K562 (cell line): ENCODE measurements at regions not wholly inside any gene's neighbourhood (a gene's known extent, or its start where the extent isn't known, plus 50 kb on each side); places are given as distances from the start of the nearest gene placed in this dataset.

Experiments used
- ATAC-seq: fragments of 200-7000 bp; cut with Tn5 transposase; 3 replicates; pipeline ENCODE4 v1.9.1; 2020; ENCODE audit warnings: moderate library complexity
- BruUV-seq: library from RNA; stranded (reverse); fragments of 400-500 nt; replicated peaks from 2 replicates; lab custom pipeline; 2021; lab: Mats Ljungman, UMichigan
- CTCF ChIA-PET: fragments of 300-600 bp; formaldehyde crosslinking; extraction: SDS; loops from one replicate; lab custom pipeline; 2021; ENCODE audit warnings: low intra/inter-chr PET ratio; lab: Yijun Ruan, JAX
- POLR2A ChIA-PET: fragments of 300-600, 350-650 bp; sonication (Branson Sonifier 250); formaldehyde crosslinking; extraction: SDS; loops from one replicate; lab custom pipeline; 2021; ENCODE audit warnings: antibody characterized with exemption, inconsistent platforms; lab: Yijun Ruan, JAX
- DNase-seq, 4 experiments: peaks; one replicate each; pipeline versions ENCODE4 v3.0.0 to v3.0.0-alpha.2; 2011 to 2018; ENCODE audit warnings: low spot score in 3 of 4, mixed read lengths in 3 of 4; ENCODE audit errors: extremely low read depth in 1 of 4
- FAIRE-seq: peaks from 2 replicates; lab custom pipeline; 2011; peaks lifted over from hg19 to GRCh38; lab: Jason Lieb, UNC
- H2AFZ ChIP-seq: 2 replicates; pipeline ENCODE4 v1.6.0; 2011; ENCODE audit warnings: low read depth, low read length, control low read depth, inconsistent platforms
- H3K27ac ChIP-seq: fragments of 200-600 bp; 3 replicates; pipeline ENCODE4 v1.8.0; 2011; ENCODE audit warnings: low read depth, mild to moderate bottlenecking, control low read depth, inconsistent platforms, low read length, moderate library complexity, mixed read lengths; ENCODE audit errors: extremely low read depth
- H3K27me3 ChIP-seq, 2 experiments: fragments of 300-600 bp in 1 of 2; 2 replicates in 1 of 2; 3 replicates in 1 of 2; pipeline versions ENCODE4 v1.6.0 to v1.8.0; 2011; ENCODE audit warnings: inconsistent platforms in 2 of 2, low read length in 2 of 2, mild to moderate bottlenecking in 1 of 2, mixed read lengths in 1 of 2, moderate library complexity in 1 of 2; ENCODE audit not compliant: control insufficient read depth in 2 of 2, insufficient read depth in 2 of 2
- H3K36me3 ChIP-seq: fragments of 300-600 bp; 3 replicates; pipeline ENCODE4 v1.8.0; 2011; ENCODE audit warnings: mild to moderate bottlenecking, low read length, inconsistent platforms; ENCODE audit not compliant: control insufficient read depth, insufficient read depth
- H3K4me1 ChIP-seq, 2 experiments: fragments of 200-600 bp in 1 of 2; replicated peaks in 1 of 2; 2 replicates in 1 of 2; 3 replicates in 1 of 2; pipeline versions ENCODE4 v1.5.1 to v1.8.0; 2011; ENCODE audit warnings: inconsistent platforms in 2 of 2, low read length in 2 of 2, mild to moderate bottlenecking in 1 of 2, mixed read lengths in 1 of 2, moderate library complexity in 1 of 2; ENCODE audit not compliant: control insufficient read depth in 2 of 2, insufficient read depth in 2 of 2
- H3K4me2 ChIP-seq: 2 replicates; pipeline ENCODE4 v1.6.1; 2011; ENCODE audit warnings: low read length, control low read depth, inconsistent platforms, mixed read lengths; ENCODE audit not compliant: insufficient read depth
- H3K4me3 ChIP-seq: fragments of 200-600 bp; sonication (generic), shearing (Covaris generic); 2 replicates; pipeline ENCODE4 v1.5.1; 2016; ENCODE audit warnings: control low read depth, inconsistent platforms
- H3K79me2 ChIP-seq: fragments of 200-600 bp; 3 replicates; pipeline ENCODE4 v1.8.0; 2011; ENCODE audit warnings: low read length, inconsistent platforms; ENCODE audit not compliant: control insufficient read depth, insufficient read depth
- H3K9ac ChIP-seq, 2 experiments: 2 replicates each; pipeline versions ENCODE4 v1.6.0 to v1.6.1; 2011; ENCODE audit warnings: low read depth in 2 of 2, low read length in 2 of 2, control low read depth in 1 of 2, inconsistent platforms in 1 of 2, mild to moderate bottlenecking in 1 of 2, mixed read lengths in 1 of 2; ENCODE audit not compliant: insufficient read depth in 1 of 2
- H3K9me1 ChIP-seq: one replicate; pipeline ENCODE4 v1.6.0; 2011; ENCODE audit warnings: inconsistent platforms, mild to moderate bottlenecking, low read length, moderate library complexity; ENCODE audit not compliant: control insufficient read depth, insufficient read depth
- H3K9me3 ChIP-seq: replicated peaks from 2 replicates; pipeline ENCODE4 v1.5.1; 2011; ENCODE audit warnings: low read depth, low read length, inconsistent platforms; ENCODE audit not compliant: control insufficient read depth, insufficient read depth
- H4K20me1 ChIP-seq: replicated peaks from 2 replicates; pipeline ENCODE4 v1.6.1; 2011; ENCODE audit warnings: low read length, inconsistent platforms, mixed read lengths; ENCODE audit not compliant: control insufficient read depth, insufficient read depth
- BMI1 ChIP-seq: fragments of 150-350 bp; IDR thresholded peaks from 2 replicates; pipeline ENCODE4 v1.6.1; 2014; ENCODE audit warnings: low read length
- MTA1 ChIP-seq: fragments of 450-650 bp; IDR thresholded peaks from 2 replicates; pipeline ENCODE4 v1.6.1; 2017; ENCODE audit warnings: borderline replicate concordance
- NCOR1 ChIP-seq: fragments of 450-650 bp; IDR thresholded peaks from 2 replicates; pipeline ENCODE4 v1.6.1; 2016; ENCODE audit warnings: mild to moderate bottlenecking, moderate library complexity
- PRPF4 ChIP-seq: fragments of 200-400 bp; formaldehyde crosslinking; IDR thresholded peaks from one replicate; pipeline ENCODE4 v1.6.1; 2017; ENCODE audit warnings: low read length, low read depth, mild to moderate bottlenecking; ENCODE audit not compliant: insufficient read depth, poor library complexity, severe bottlenecking
- TBP ChIP-seq: optimal IDR thresholded peaks from 2 replicates; pipeline ENCODE3; 2011; ENCODE audit warnings: low read depth, low read length, improper control_type of control experiment
- ZNF274 ChIP-seq: IDR thresholded peaks from 2 replicates; pipeline ENCODE4 v1.6.1; 2011; ENCODE audit warnings: low read depth, mild to moderate bottlenecking, low read length, moderate library complexity, borderline replicate concordance
- ZNF311 ChIP-seq: fragments of 250-450 bp; sonication (Bioruptor Pico); IDR thresholded peaks from 2 replicates; pipeline ENCODE4 v1.4.0; 2020; ENCODE audit warnings: mild to moderate bottlenecking, moderate library complexity
- ZNF444 ChIP-seq: fragments of 250-450 bp; sonication (Bioruptor Pico); IDR thresholded peaks from 2 replicates; pipeline ENCODE4 v1.4.0; 2020; ENCODE audit warnings: mild to moderate bottlenecking, moderate library complexity
- ZNF766 ChIP-seq: fragments of 200-800 bp; sonication (Bioruptor generic); conservative IDR thresholded peaks from 2 replicates; pipeline ENCODE4 v1.6.1; 2016; ENCODE audit warnings: missing genetic modification characterization, missing compliant biosample characterization
- WGBS: fragments of 100-300 bp; shearing (Covaris generic); methylation state at CpG from one replicate; pipeline ENCODE4 v1.1.6; 2016; ENCODE audit warnings: low coverage, mixed read lengths; ENCODE audit not compliant: insufficient coverage; ENCODE audit errors: missing lambda C conversion rate; 5-methylcytosine and 5-hydroxymethylcytosine counted together
- in situ Hi-C: fragments of 300-500 bp; cut with MboI; formaldehyde crosslinking; loops from 4 replicates; pipeline ENCODE4 v1.15.0; 2018; ENCODE audit warnings: inconsistent platforms, mixed read lengths
- intact Hi-C: fragments of 100-400 bp; cut with micrococcal nuclease; formaldehyde crosslinking; loops from 2 replicates; pipeline ENCODE4 v1.14.2; 2022
- TF ChIP-seq, protein P1 (sequence below): IDR thresholded peaks from 2 replicates; pipeline ENCODE4 v1.6.1; 2011; ENCODE audit not compliant: insufficient read length; ENCODE audit errors: extremely low read depth

DNA sequence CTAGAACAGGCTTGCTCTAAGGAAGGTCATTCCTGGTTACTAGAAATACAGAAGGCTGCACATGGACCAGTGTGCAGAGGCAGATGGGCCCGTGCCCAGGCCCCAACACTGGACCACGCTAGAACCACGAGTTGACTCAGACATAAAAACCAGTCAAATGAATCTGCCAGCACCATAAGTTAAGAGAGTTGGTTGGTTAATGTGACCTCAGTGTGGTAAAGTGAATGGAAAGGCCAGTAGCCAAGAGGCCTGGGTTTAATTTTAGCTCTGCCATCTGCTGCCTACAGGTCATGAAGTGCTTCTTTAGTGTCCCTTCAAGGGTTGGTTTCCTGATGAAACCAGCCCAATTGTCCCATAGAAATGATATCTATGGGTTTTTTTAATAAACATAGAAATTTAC, 329.6 kb upstream of the NRP1 start:
- no peak overlapping the region for H3K4me3 ChIP-seq
- H3K27ac ChIP-seq = no peak overlapping the region
- in situ Hi-C loops = no loop called here
- H3K79me2 ChIP-seq = no peaks in the 10 kb centered on the region
- ATAC-seq (no peak), FAIRE-seq (no peak), DNase-seq (no peak)
- POLR2A ChIA-PET = no interaction called here
- TF ChIP-seq ZNF444 (no peak), ZNF311 (CRISPR knock-in tag) (no peak), ZNF766 (CRISPR knock-in tag) (no peak), PRPF4 (no peak), ZNF274 (no peak), TBP (no peak), BMI1 (no peak), MTA1 (no peak), NCOR1 (no peak)
- TF ChIP-seq, protein P1, sequence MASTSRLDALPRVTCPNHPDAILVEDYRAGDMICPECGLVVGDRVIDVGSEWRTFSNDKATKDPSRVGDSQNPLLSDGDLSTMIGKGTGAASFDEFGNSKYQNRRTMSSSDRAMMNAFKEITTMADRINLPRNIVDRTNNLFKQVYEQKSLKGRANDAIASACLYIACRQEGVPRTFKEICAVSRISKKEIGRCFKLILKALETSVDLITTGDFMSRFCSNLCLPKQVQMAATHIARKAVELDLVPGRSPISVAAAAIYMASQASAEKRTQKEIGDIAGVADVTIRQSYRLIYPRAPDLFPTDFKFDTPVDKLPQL = no peak
- H3K9ac ChIP-seq = no peak overlapping the region
- 0% methylated on average over 3 of the region's 3 CpGs for WGBS
- H3K9me1 ChIP-seq = no peaks in the 10 kb centered on the region
- BruUV-seq = no TSS peak
- H3K4me1 ChIP-seq = no peaks in the 10 kb centered on the region
- CTCF ChIA-PET = no interaction called here
- intact Hi-C loops = no loop called here
- no peak overlapping the region for H3K4me2 ChIP-seq
- H3K36me3 ChIP-seq = no peaks in the 10 kb centered on the region
- H3K27me3 ChIP-seq = no peaks in the 10 kb centered on the region
- no peaks in the 10 kb centered on the region for H3K9me3 ChIP-seq
- H2AFZ ChIP-seq = no peak overlapping the region
- H4K20me1 ChIP-seq = no peaks in the 10 kb centered on the region
